H1 (cell line): ENCODE measurements at regions not wholly inside any gene's neighbourhood (a gene's known extent, or its start where the extent isn't known, plus 50 kb on each side); places are given as distances from the start of the nearest gene placed in this dataset.

Source experiments
- BACH1 ChIP-seq: IDR thresholded peaks from 2 replicates; pipeline ENCODE4 v1.6.1; 2012; ENCODE audit warnings: low read length, improper control_type of control experiment
- BRCA1 ChIP-seq: IDR thresholded peaks from 2 replicates; pipeline ENCODE4 v1.6.1; 2012; ENCODE audit warnings: low read depth, low read length, improper control_type of control experiment
- CBX5 ChIP-seq: fragments of 300-800, 300-1000 bp; sonication (generic); IDR thresholded peaks from 2 replicates; pipeline ENCODE4 v1.7.1; 2016; ENCODE audit warnings: antibody characterized with exemption, low read length, low read depth
- KDM5A ChIP-seq: fragments of 200-600 bp; IDR thresholded peaks from 2 replicates; pipeline ENCODE4 v1.7.1; 2012; ENCODE audit warnings: mild to moderate bottlenecking, low read length, inconsistent platforms, mixed read lengths
- RAD21 ChIP-seq, 2 experiments: IDR thresholded peaks in 1 of 2; conservative IDR thresholded peaks in 1 of 2; 2 replicates each; pipeline ENCODE4 v1.6.1; 2011; ENCODE audit warnings: low read depth in 2 of 2, low read length in 2 of 2, improper control_type of control experiment in 1 of 2, inconsistent platforms in 1 of 2, mild to moderate bottlenecking in 1 of 2, moderate library complexity in 1 of 2
- RFX5 ChIP-seq: IDR thresholded peaks from 2 replicates; pipeline ENCODE4 v1.6.1; 2011; ENCODE audit warnings: low read depth, low read length, improper control_type of control experiment, borderline replicate concordance

DNA sequence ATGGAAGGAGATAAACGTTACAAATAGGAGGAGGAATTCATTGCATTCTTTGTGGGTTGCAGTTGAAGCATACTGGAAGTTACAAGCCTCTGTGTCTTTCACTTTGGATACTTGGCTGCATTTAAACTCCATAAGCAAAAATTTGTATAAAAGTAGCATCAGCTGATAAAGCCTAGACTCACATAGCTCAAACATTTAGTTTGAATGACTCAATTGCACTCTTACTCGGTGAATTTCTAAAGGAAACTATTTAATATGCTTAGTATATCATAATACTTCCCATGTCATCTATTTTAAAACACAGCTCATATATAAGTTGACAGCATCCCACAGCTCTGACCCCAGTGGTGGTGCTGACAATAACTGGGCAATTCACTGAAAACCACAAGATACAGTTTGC is 596.6 kb upstream of the ZNF608 start (continued):
- TF ChIP-seq KDM5A (no peak), BACH1 (no peak), CBX5 (no peak), RAD21 (IDR thresholded peaks at IDR 0.05 in 1 of 2, conservative IDR thresholded peaks at IDR 0.05 in 1 of 2; ENCODE audit: low read depth in 2 of 2, low read length in 2 of 2) (no peak), RFX5 (no peak), BRCA1 (no peak)
